ENCODE measurements at regions not wholly inside any gene's neighbourhood (a gene's known extent, or its start where the extent isn't known, plus 50 kb on each side); places are given as distances from the start of the nearest gene placed in this dataset.
"Not testable (repeated sequence)": the region's sequence is repeated elsewhere in the genome, so short reads cannot be mapped to it uniquely, and the experiment has no call there.

DNA sequence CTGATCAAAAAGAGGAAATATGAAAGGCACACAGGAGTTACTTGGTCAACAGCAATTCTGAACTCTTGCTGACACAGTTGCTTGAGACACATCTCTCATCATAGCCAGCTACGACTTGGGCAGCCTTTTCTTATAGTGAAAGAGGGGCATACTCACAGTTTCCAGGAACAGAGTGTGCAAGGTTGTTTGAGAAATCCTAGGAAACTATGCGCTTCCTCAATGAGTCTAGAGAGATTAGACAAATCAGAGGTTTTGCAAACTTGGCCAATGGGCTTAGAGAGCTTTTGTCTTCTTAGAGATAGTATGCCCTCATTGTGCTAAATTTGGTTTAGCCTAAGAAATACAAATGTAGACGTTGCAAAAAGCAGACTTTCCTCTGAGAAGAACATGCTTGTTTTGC, 370.4 kb downstream of the HGF start:
- no peak overlapping the region for H3K27ac ChIP-seq
- WGBS, result 62% methylated on average over 3 of the region's 3 CpGs
- H3K4me1 ChIP-seq, result no peaks in the 10 kb centered on the region
- no peaks in the 10 kb centered on the region for H3K27me3 ChIP-seq
- DNase-seq (ENCODE audit: low spot score in 2 of 2), result no peak
- H3K4me3 ChIP-seq, result no peak overlapping the region
- H3K9me3 ChIP-seq, result no peaks in the 10 kb centered on the region
- no peak for TF ChIP-seq EP300 (IDR thresholded peaks at IDR 0.05)
- H3K36me3 ChIP-seq, result no peaks in the 10 kb centered on the region

DNA sequence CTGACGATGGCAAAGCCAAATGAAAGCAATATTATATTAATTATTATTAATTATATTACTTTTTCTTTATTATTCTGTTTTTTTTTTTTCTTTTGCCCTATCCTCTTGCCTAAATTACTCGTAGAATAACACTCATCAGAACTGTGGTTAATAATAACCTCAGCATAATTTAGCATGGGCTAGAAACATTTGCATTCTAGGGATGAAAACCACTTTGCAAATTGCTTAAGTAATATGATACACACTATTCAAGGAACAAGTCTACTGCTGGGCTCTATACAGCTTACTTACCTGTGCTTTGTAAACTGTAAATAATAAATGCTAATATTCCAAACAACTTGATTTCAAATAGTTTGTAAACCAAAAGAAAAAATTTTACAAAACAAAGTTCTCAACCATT, 375.8 kb downstream of the HGF start:
- Histone ChIP-seq H3K27me3 (no peaks in the 10 kb centered on the region), H3K27ac (no peak overlapping the region), H3K4me3 (no peak overlapping the region), H3K9me3 (no peaks in the 10 kb centered on the region), H3K4me1 (peaks cover 3% of the 10 kb centered on the region), H3K36me3 (no peaks in the 10 kb centered on the region)
- TF ChIP-seq EP300 (IDR thresholded peaks at IDR 0.05) (no peak), POLR2A (IDR thresholded peaks at IDR 0.05) (no peak), POLR2AphosphoS5 (IDR thresholded peaks at IDR 0.05) (no peak)
- TF ChIP-seq, protein P1, sequence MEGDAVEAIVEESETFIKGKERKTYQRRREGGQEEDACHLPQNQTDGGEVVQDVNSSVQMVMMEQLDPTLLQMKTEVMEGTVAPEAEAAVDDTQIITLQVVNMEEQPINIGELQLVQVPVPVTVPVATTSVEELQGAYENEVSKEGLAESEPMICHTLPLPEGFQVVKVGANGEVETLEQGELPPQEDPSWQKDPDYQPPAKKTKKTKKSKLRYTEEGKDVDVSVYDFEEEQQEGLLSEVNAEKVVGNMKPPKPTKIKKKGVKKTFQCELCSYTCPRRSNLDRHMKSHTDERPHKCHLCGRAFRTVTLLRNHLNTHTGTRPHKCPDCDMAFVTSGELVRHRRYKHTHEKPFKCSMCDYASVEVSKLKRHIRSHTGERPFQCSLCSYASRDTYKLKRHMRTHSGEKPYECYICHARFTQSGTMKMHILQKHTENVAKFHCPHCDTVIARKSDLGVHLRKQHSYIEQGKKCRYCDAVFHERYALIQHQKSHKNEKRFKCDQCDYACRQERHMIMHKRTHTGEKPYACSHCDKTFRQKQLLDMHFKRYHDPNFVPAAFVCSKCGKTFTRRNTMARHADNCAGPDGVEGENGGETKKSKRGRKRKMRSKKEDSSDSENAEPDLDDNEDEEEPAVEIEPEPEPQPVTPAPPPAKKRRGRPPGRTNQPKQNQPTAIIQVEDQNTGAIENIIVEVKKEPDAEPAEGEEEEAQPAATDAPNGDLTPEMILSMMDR (IDR thresholded peaks at IDR 0.05), result no peak
- 86% methylated on average over 2 of the region's 2 CpGs for WGBS
- no peak for DNase-seq (ENCODE audit: low spot score in 2 of 2)

DNA sequence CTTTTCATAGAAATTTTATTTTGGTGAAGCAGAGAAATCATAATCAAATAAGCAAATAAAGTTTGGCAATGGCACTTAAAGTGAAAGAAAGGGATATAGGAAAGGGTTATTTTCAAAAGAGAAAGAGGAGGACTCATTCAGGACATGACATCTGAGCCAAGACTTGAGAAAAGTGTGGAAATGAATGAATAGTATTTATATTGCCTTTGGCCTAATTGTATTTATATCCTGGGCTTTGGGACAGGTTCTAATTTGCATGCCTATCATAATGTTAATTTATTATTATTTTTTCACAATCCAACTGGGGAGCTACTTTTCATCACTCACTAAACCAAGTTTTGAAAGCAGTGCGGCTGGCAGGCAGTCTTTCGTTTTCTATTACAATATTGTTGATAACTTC, 376.8 kb downstream of the HGF start:
- H3K4me3 ChIP-seq, result no peak overlapping the region
- no peak overlapping the region for H3K27ac ChIP-seq
- no peaks in the 10 kb centered on the region for H3K36me3 ChIP-seq
- H3K4me1 ChIP-seq, result peaks cover 3% of the 10 kb centered on the region
- no peaks in the 10 kb centered on the region for H3K27me3 ChIP-seq
- no peaks in the 10 kb centered on the region for H3K9me3 ChIP-seq
- DNase-seq (ENCODE audit: low spot score in 2 of 2), result no peak
- WGBS, result 39% methylated on average over 2 of the region's 2 CpGs
- TF ChIP-seq POLR2AphosphoS5 (IDR thresholded peaks at IDR 0.05), result no peak

- DNase-seq (ENCODE audit: low spot score in 2 of 2), result no peak
- Histone ChIP-seq H3K27me3 (no peaks in the 10 kb centered on the region), H3K36me3 (no peaks in the 10 kb centered on the region), H3K4me3 (no peak overlapping the region), H3K27ac (no peak overlapping the region), H3K4me1 (no peaks in the 10 kb centered on the region), H3K9me3 (no peaks in the 10 kb centered on the region)
- 97% methylated on average over 1 of the region's 1 CpG for WGBS
- TF ChIP-seq POLR2AphosphoS5 (IDR thresholded peaks at IDR 0.05) (no peak), POLR2A (IDR thresholded peaks at IDR 0.05) (no peak), EP300 (IDR thresholded peaks at IDR 0.05) (no peak)
- TF ChIP-seq, protein P1 (IDR thresholded peaks at IDR 0.05), result no peak
Measured at GRCh38 chr7:81385370-81385769, 384.5 kb downstream of the HGF start.

DNA sequence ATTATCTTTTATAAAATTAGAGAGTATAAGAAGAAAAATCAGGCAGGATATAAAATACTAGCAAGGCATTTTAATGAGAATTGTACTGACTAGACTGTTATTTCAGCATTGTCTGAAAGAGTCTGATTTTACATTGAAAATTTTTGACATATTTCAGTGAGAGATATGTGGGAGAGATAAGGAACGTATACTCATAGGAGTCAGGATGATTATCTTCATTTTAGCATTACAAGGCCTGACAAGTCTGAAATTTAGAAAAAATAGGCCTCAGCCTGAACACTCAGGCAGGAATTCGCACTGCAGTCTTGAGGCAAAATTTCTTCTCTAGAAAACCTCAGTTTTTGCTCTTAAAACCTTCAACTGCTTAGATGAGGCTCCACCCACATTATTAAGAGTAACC, 386.0 kb downstream of the HGF start:
- no peak overlapping the region for H3K4me3 ChIP-seq
- H3K27me3 ChIP-seq, result no peaks in the 10 kb centered on the region
- no peaks in the 10 kb centered on the region for H3K36me3 ChIP-seq
- WGBS, result 62% methylated on average over 2 of the region's 2 CpGs
- H3K4me1 ChIP-seq, result no peaks in the 10 kb centered on the region
- DNase-seq (ENCODE audit: low spot score in 2 of 2), result no peak
- no peaks in the 10 kb centered on the region for H3K9me3 ChIP-seq
- TF ChIP-seq, protein P1 (IDR thresholded peaks at IDR 0.05), result no peak
- TF ChIP-seq EP300 (IDR thresholded peaks at IDR 0.05) (no peak), POLR2A (IDR thresholded peaks at IDR 0.05) (no peak), POLR2AphosphoS5 (IDR thresholded peaks at IDR 0.05) (no peak)
- H3K27ac ChIP-seq, result no peak overlapping the region

- not testable (repeated sequence) for H3K27ac ChIP-seq; H3K4me3 ChIP-seq; H3K4me1 ChIP-seq; H3K27me3 ChIP-seq; DNase-seq (ENCODE audit: low spot score in 2 of 2); H3K36me3 ChIP-seq; H3K9me3 ChIP-seq
Measured at GRCh38 chr7:81374641-81375040, 395.2 kb downstream of the HGF start.

- Histone ChIP-seq H3K9me3 (no peaks in the 10 kb centered on the region), H3K4me1 (peaks cover 18% of the 10 kb centered on the region), H3K36me3 (no peaks in the 10 kb centered on the region), H3K27me3 (no peaks in the 10 kb centered on the region), H3K27ac (no peak overlapping the region), H3K4me3 (no peak overlapping the region)
- no peak for TF ChIP-seq EP300 (IDR thresholded peaks at IDR 0.05)
- TF ChIP-seq, protein P1 (IDR thresholded peaks at IDR 0.05), result no peak
- TF ChIP-seq POLR2A (IDR thresholded peaks at IDR 0.05), result no peak
- no peak for TF ChIP-seq POLR2AphosphoS5 (IDR thresholded peaks at IDR 0.05)
- 60% methylated on average over 1 of the region's 1 CpG for WGBS
- no peak for DNase-seq (ENCODE audit: low spot score in 2 of 2)
Measured at GRCh38 chr7:81370822-81371221, 399.0 kb downstream of the HGF start.

Measured in suprapubic skin (tissue), 4 donors.